AG10803 (cell line): ENCODE measurements at regions not wholly inside any gene's neighbourhood (a gene's known extent, or its start where the extent isn't known, plus 50 kb on each side); places are given as distances from the start of the nearest gene placed in this dataset.

ENCODE experiments used
- DNase-seq: peaks from one replicate; pipeline ENCODE4 v3.0.0; 2010; ENCODE audit warnings: low read depth
- H3K4me3 ChIP-seq: 2 replicates; pipeline ENCODE4 v1.5.1; 2011; ENCODE audit warnings: mild to moderate bottlenecking, low read length, control low read depth
- CTCF ChIP-seq: conservative IDR thresholded peaks from 2 replicates; pipeline ENCODE4 v1.5.1; 2011; ENCODE audit warnings: mild to moderate bottlenecking, low read length, control low read depth, inconsistent platforms

- TF ChIP-seq CTCF: peak; percentile 52
- H3K4me3 ChIP-seq: no peak overlapping the region
- peak; percentile 34 for DNase-seq
These were observed 83.2 kb upstream of the PLSCR4 start for GRCh38 chr3:146334151-146334550.

- TF ChIP-seq CTCF: no peak
These were observed 81.1 kb upstream of the PLSCR4 start for GRCh38 chr3:146331967-146332366.

GRCh38 chr3:146326875-146327543, 76.1 kb upstream of the PLSCR4 start:
- peak; percentile 76 for DNase-seq
- H3K4me3 ChIP-seq: no peak overlapping the region
- TF ChIP-seq CTCF: peak; percentile 71

More at GRCh38 chr3:146331967-146332366, 81.1 kb upstream of the PLSCR4 start:
- no peak overlapping the region for H3K4me3 ChIP-seq
- no peak for DNase-seq

- DNase-seq: no peak
- no peak for TF ChIP-seq CTCF
- no peak overlapping the region for H3K4me3 ChIP-seq
These were observed 74.3 kb upstream of the PLSCR4 start for GRCh38 chr3:146325170-146325569.

- DNase-seq: peak; percentile 61
- TF ChIP-seq CTCF: no peak
- H3K4me3 ChIP-seq: no peak overlapping the region
These were observed 71.4 kb upstream of the PLSCR4 start for GRCh38 chr3:146322216-146322817.

- TF ChIP-seq CTCF: no peak
- H3K4me3 ChIP-seq: no peak overlapping the region
These were observed 64.0 kb upstream of the PLSCR4 start for GRCh38 chr3:146314871-146315270.

GRCh38 chr3:146313746-146314111, 62.8 kb upstream of the PLSCR4 start:
- H3K4me3 ChIP-seq: no peak overlapping the region
- DNase-seq: peak; percentile 92
- TF ChIP-seq CTCF: peak; percentile 19; the same call in 1 of the 2 replicates

More at GRCh38 chr3:146314871-146315270, 64.0 kb upstream of the PLSCR4 start:
- DNase-seq: no peak
